ENCODE measurements at regions not wholly inside any gene's neighbourhood (a gene's known extent, or its start where the extent isn't known, plus 50 kb on each side); places are given as distances from the start of the nearest gene placed in this dataset.

GRCh38 chr6:14460556-14460955, 343.0 kb downstream of the CD83 start:
- TF ChIP-seq PATZ1 (CRISPR knock-in tag; IDR thresholded peaks at IDR 0.05; ENCODE audit: borderline replicate concordance) (no peak), RARB (CRISPR knock-in tag; IDR thresholded peaks at IDR 0.05) (no peak), CSDC2 (CRISPR knock-in tag; IDR thresholded peaks at IDR 0.05) (no peak), SNAI2 (CRISPR knock-in tag; IDR thresholded peaks at IDR 0.05) (no peak), CREB5 (CRISPR knock-in tag; IDR thresholded peaks at IDR 0.05; ENCODE audit: low read depth) (no peak), ZNF565 (CRISPR knock-in tag; conservative IDR thresholded peaks at IDR 0.05; ENCODE audit: low read depth) (no peak), ISL1 (CRISPR knock-in tag; IDR thresholded peaks at IDR 0.05) (no peak), TOX (CRISPR knock-in tag; IDR thresholded peaks at IDR 0.05; ENCODE audit: borderline replicate concordance) (no peak), TCF4 (CRISPR knock-in tag; IDR thresholded peaks at IDR 0.05; ENCODE audit: borderline replicate concordance) (no peak), PPARA (CRISPR knock-in tag; IDR thresholded peaks at IDR 0.05; ENCODE audit: borderline replicate concordance) (no peak), ZFP3 (CRISPR knock-in tag; IDR thresholded peaks at IDR 0.05) (no peak), ZFP30 (CRISPR knock-in tag; IDR thresholded peaks at IDR 0.05) (no peak)
